Lower lobe of right lung (tissue), 2 donors: ENCODE measurements at regions not wholly inside any gene's neighbourhood (a gene's known extent, or its start where the extent isn't known, plus 50 kb on each side); places are given as distances from the start of the nearest gene placed in this dataset.

ENCODE experiments used
- ATAC-seq, 2 donors: fragments of 200-7000 bp; cut with Tn5 transposase; one replicate each; pipeline ENCODE4 v1.9.1; 2020 to 2022; ENCODE audit warnings: mild to moderate bottlenecking in 2 of 2, moderate library complexity in 2 of 2
- DNase-seq: peaks from one replicate; pipeline ENCODE4 v3.0.0-alpha.2; 2020
- H3K27ac ChIP-seq: fragments of 200-600 bp; one replicate; pipeline ENCODE4 v1.8.0; 2022
- H3K27me3 ChIP-seq: fragments of 200-600 bp; one replicate; pipeline ENCODE4 v1.8.0; 2022; ENCODE audit warnings: low read depth
- H3K36me3 ChIP-seq: fragments of 200-600 bp; one replicate; pipeline ENCODE4 v1.8.0; 2022; ENCODE audit warnings: mild to moderate bottlenecking
- H3K4me1 ChIP-seq: fragments of 200-600 bp; one replicate; pipeline ENCODE4 v1.8.0; 2022
- H3K4me3 ChIP-seq: fragments of 200-600 bp; one replicate; pipeline ENCODE4 v1.8.0; 2022; ENCODE audit warnings: mild to moderate bottlenecking
- H3K9me3 ChIP-seq: fragments of 200-600 bp; one replicate; pipeline ENCODE4 v1.8.0; 2022
- intact Hi-C: fragments of 100-400 bp; cut with DNase I; formaldehyde crosslinking; loops from one replicate; pipeline ENCODE4 v1.11.0; 2022
- TF ChIP-seq, protein P1 (sequence below): fragments of 200-600 bp; IDR thresholded peaks from one replicate; pipeline ENCODE4 v1.8.0; 2022; ENCODE audit warnings: antibody characterized with exemption, mild to moderate bottlenecking
- donor health status: DM: no; HTN: yes; CAD: no; lungs with severe emphysema.

DNA sequence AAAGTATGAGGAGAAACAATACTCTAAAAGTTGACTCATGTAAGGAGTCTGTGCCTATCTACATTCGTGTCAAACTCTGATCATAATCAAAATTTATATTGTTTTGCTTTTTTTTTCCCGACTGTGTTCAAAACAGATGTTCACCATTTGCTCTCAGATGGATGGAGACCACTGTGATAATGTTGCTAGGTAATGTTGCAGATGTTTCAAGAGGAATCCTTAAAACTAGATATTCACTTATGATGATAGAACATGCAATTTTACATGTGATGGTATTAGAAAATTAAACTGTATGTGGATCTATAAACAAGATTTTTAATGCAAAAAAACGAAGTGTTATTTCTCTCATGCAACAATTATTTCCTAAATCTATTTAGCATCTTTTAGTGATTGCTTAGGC, 1080.1 kb downstream of the REEP3 start:
- DNase-seq = no peak
- no peak overlapping the region for H3K27ac ChIP-seq
- no peak overlapping the region for H3K4me3 ChIP-seq
- H3K27me3 ChIP-seq = no peaks in the 10 kb centered on the region
- H3K9me3 ChIP-seq = no peaks in the 10 kb centered on the region
- H3K36me3 ChIP-seq = no peaks in the 10 kb centered on the region
- intact Hi-C loops = no loop called here
- no peaks in the 10 kb centered on the region for H3K4me1 ChIP-seq
- no peak for ATAC-seq
- TF ChIP-seq, protein P1, sequence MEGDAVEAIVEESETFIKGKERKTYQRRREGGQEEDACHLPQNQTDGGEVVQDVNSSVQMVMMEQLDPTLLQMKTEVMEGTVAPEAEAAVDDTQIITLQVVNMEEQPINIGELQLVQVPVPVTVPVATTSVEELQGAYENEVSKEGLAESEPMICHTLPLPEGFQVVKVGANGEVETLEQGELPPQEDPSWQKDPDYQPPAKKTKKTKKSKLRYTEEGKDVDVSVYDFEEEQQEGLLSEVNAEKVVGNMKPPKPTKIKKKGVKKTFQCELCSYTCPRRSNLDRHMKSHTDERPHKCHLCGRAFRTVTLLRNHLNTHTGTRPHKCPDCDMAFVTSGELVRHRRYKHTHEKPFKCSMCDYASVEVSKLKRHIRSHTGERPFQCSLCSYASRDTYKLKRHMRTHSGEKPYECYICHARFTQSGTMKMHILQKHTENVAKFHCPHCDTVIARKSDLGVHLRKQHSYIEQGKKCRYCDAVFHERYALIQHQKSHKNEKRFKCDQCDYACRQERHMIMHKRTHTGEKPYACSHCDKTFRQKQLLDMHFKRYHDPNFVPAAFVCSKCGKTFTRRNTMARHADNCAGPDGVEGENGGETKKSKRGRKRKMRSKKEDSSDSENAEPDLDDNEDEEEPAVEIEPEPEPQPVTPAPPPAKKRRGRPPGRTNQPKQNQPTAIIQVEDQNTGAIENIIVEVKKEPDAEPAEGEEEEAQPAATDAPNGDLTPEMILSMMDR = no peak

DNA sequence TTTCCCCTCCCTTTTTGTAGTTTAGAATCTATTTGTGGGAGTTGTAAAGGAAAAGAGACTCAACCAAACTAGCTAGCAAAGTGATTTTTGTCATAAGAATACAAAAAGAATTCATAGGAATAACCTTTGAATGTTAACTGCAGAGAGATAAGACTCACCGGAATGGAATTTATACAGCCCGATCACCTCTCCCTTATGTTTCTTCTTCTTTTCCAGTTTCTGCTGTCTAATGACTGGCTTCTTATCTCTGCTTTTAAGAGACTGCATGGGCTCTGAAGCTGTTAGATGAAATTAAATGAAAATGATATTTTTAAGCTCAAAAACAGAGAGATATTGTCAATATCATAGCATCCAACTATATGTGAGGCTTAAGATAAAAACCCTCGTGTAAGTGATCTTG, 1095.9 kb downstream of the REEP3 start:
- no peak for DNase-seq
- Histone ChIP-seq H3K4me1 (no peaks in the 10 kb centered on the region), H3K27ac (no peak overlapping the region), H3K4me3 (no peak overlapping the region), H3K27me3 (no peaks in the 10 kb centered on the region), H3K36me3 (no peaks in the 10 kb centered on the region), H3K9me3 (no peaks in the 10 kb centered on the region)
- TF ChIP-seq, protein P1 = no peak
- ATAC-seq = no peak
- intact Hi-C loops = no loop called here

DNA sequence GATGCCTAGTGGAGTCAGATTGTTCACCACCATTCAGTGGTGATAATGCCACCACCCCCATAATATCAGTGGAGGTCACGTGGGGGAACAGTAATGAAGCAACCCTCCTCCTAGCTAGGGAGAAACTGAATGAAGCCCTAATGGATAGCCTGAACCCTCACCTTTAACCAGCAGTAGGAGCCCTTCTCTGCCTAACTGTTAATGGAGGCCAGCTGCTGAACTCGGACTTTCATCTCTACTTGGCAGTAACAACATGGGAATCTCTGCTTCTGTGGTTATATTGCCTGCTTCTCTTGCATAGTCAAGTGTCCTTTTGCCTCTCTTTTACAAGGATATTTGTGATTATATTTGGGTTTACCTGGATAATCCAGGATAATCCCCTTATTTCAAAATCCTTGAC, 1097.9 kb downstream of the REEP3 start:
- Histone ChIP-seq H3K9me3 (no peaks in the 10 kb centered on the region), H3K36me3 (no peaks in the 10 kb centered on the region), H3K27me3 (no peaks in the 10 kb centered on the region), H3K4me1 (no peaks in the 10 kb centered on the region), H3K4me3 (no peak overlapping the region), H3K27ac (no peak overlapping the region)
- DNase-seq (no peak), ATAC-seq (no peak)
- intact Hi-C loops = no loop called here
- TF ChIP-seq, protein P1 = no peak

DNA sequence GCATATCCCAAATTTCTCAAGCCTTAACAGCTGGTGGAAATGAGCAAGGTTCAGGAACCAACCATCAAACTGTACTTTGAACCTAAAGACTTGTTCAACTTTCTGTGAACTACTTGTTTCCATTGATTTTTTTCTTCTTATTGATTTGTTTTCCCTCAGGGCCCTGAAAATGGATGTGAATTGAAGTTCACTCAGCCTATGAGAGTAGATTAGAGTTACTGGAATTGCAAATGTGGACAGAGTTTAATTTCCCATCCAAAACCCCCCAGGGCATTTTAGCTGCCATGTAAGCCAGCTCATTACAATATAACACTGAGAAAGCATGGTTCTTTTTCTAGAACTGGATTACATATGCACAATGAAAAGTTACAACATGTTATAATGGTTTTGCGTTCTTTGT, 1105.7 kb downstream of the REEP3 start:
- intact Hi-C loops = no loop called here
- H3K4me1 ChIP-seq = no peaks in the 10 kb centered on the region
- no peaks in the 10 kb centered on the region for H3K27me3 ChIP-seq
- no peaks in the 10 kb centered on the region for H3K9me3 ChIP-seq
- TF ChIP-seq, protein P1 = no peak
- ATAC-seq = no peak
- no peak overlapping the region for H3K4me3 ChIP-seq
- H3K36me3 ChIP-seq = no peaks in the 10 kb centered on the region
- DNase-seq = no peak
- H3K27ac ChIP-seq = no peak overlapping the region

DNA sequence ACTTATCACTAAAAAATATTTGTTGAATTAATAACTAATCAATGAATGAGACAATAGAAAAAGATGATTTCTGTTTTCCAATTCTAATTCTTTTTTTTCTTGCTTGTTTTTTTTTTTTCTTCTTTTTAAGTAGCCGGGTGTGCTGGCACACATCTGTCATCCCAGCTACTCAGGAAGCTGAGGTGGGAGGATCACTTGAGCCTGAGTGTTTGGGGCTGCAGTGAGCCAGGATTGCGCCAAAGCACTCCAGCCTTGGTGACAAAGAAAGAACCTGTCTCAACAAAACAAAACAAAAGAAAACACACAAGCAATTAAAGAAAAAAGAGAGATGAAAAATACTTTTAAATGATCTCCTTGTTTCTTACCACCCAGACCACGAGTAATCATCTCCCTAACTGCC, 1109.3 kb downstream of the REEP3 start:
- TF ChIP-seq, protein P1 = no peak
- Histone ChIP-seq H3K9me3 (no peaks in the 10 kb centered on the region), H3K27ac (no peak overlapping the region), H3K27me3 (no peaks in the 10 kb centered on the region), H3K4me3 (no peak overlapping the region), H3K36me3 (no peaks in the 10 kb centered on the region), H3K4me1 (no peaks in the 10 kb centered on the region)
- ATAC-seq (no peak), DNase-seq (no peak)
- intact Hi-C loops = no loop called here

DNA sequence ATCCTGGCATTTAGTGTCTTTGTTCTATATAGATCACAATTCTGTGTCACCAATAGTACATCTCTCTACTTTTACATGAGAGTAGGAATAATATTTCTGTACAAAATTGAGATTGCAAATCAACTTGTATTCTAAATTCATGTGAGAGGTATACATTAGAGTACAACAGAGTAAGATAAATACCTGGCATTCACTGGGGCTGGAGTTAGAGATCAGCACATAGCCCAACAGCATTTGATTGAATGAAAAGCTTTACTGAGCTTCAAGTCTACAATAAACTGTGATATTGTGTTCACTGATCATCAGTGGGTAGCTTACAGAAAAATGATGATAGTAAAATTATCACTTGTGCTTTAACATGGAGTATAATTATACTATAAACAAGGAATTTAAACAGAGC, 1114.7 kb downstream of the REEP3 start:
- Histone ChIP-seq H3K4me1 (no peaks in the 10 kb centered on the region), H3K27me3 (no peaks in the 10 kb centered on the region), H3K36me3 (no peaks in the 10 kb centered on the region), H3K4me3 (no peak overlapping the region), H3K27ac (no peak overlapping the region), H3K9me3 (no peaks in the 10 kb centered on the region)
- DNase-seq (no peak), ATAC-seq (no peak)
- TF ChIP-seq, protein P1 = no peak
- intact Hi-C loops = no loop called here
